ENCODE measurements at regions not wholly inside any gene's neighbourhood (a gene's known extent, or its start where the extent isn't known, plus 50 kb on each side); places are given as distances from the start of the nearest gene placed in this dataset.
A peak's percentile ranks its signal among the peaks of the same experiment; 100 is the strongest.

GRCh38 chr12:104877103-104877705 lies 80.9 kb downstream of the SLC41A2 start:
- in situ Hi-C loops (cut with MboI; ENCODE audit: low pct_unique_long_range_greater_than_20kb, low sequenced_read_pairs, unreplicated experiment) = loop anchor here (10.0 kb wide), 1 partner anchor 492 kb away; no protein-coding TSS in a partner anchor
- peak; percentile 68 for TF ChIP-seq CTCF (IDR thresholded peaks at IDR 0.05; ENCODE audit: extremely low read depth, insufficient read depth, missing control alignments)
- DNase-seq (ENCODE audit: low spot score) = peak; percentile 38

- no peak for DNase-seq (ENCODE audit: low spot score)
- in situ Hi-C loops (cut with MboI; ENCODE audit: low pct_unique_long_range_greater_than_20kb, low sequenced_read_pairs, unreplicated experiment) = loop anchor here (10.0 to 25.0 kb wide), 2 partner anchors 489 to 661 kb away; partner anchors contain the start of gene TXNRD1
- TF ChIP-seq CTCF (IDR thresholded peaks at IDR 0.05; ENCODE audit: extremely low read depth, insufficient read depth, missing control alignments) = no peak
Observed at GRCh38 chr12:104873374-104873773, 84.7 kb downstream of the SLC41A2 start.

DNA sequence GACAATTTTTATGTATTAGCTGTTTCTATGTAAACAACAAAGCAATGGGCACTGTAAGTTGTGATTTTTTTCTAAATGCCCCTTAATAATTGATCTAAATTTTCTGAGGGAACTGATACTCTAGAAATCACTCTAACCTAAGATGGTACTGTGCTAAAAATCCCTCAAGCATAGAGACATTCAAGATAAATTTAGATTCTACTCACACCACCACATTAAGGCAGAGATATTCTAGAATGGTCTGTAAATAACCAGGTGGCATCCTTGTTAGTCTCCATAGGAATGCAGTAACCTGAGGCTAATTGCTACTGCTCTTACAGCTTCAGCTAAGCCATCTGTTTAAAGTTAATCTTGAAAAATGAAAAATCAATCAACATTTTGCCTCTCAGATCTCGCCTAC lies 87.3 kb downstream of the SLC41A2 start:
- DNase-seq (ENCODE audit: low spot score) = peak; percentile 12
- in situ Hi-C loops (cut with MboI; ENCODE audit: low pct_unique_long_range_greater_than_20kb, low sequenced_read_pairs, unreplicated experiment) = loop anchor here (10.0 to 25.0 kb wide), 2 partner anchors 486 to 658 kb away; partner anchors contain the start of gene TXNRD1
- no peak for TF ChIP-seq CTCF (IDR thresholded peaks at IDR 0.05; ENCODE audit: extremely low read depth, insufficient read depth, missing control alignments)

- no peak for TF ChIP-seq CTCF (IDR thresholded peaks at IDR 0.05; ENCODE audit: extremely low read depth, insufficient read depth, missing control alignments)
- no peak for DNase-seq (ENCODE audit: low spot score)
- in situ Hi-C loops (cut with MboI; ENCODE audit: low pct_unique_long_range_greater_than_20kb, low sequenced_read_pairs, unreplicated experiment) = loop anchor here (25.0 kb wide), 1 partner anchor 654 kb away; the partner anchor contains the start of gene TXNRD1
Observed at GRCh38 chr12:104866291-104866690, 91.8 kb downstream of the SLC41A2 start.

DNA sequence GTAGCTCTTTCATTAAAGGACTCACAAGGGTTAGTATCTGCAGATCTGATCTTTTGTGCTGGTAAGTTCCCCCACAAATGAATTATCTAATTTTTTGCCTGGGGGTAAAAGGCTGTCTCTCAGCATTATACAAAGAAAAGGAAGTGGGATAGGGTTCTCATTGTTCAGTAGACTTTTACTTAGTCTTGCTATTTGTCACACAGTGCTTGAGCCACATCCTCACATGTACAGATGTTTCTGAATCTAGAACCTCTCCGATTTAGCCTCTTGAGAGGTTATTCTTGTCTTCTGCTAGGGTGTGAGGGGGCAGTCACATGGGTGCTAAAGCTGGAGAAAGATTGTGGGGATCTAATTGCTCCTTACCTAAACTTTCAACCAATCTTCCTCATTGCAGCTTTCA lies 93.0 kb downstream of the SLC41A2 start:
- DNase-seq (ENCODE audit: low spot score) = peak; percentile 23
- in situ Hi-C loops (cut with MboI; ENCODE audit: low pct_unique_long_range_greater_than_20kb, low sequenced_read_pairs, unreplicated experiment) = loop anchor here (25.0 kb wide), 1 partner anchor 653 kb away; the partner anchor contains the start of gene TXNRD1
- no peak for TF ChIP-seq CTCF (IDR thresholded peaks at IDR 0.05; ENCODE audit: extremely low read depth, insufficient read depth, missing control alignments)

GRCh38 chr12:104864668-104865067 lies 93.4 kb downstream of the SLC41A2 start:
- DNase-seq (ENCODE audit: low spot score) = no peak
- in situ Hi-C loops (cut with MboI; ENCODE audit: low pct_unique_long_range_greater_than_20kb, low sequenced_read_pairs, unreplicated experiment) = loop anchor here (25.0 kb wide), 1 partner anchor 652 kb away; the partner anchor contains the start of gene TXNRD1
- TF ChIP-seq CTCF (IDR thresholded peaks at IDR 0.05; ENCODE audit: extremely low read depth, insufficient read depth, missing control alignments) = no peak
